ENCODE measurements at regions not wholly inside any gene's neighbourhood (a gene's known extent, or its start where the extent isn't known, plus 50 kb on each side); places are given as distances from the start of the nearest gene placed in this dataset.

- no peak for TF ChIP-seq POLR2A (IDR thresholded peaks at IDR 0.05; ENCODE audit: low read length)
- no peak for TF ChIP-seq GATA1 (IDR thresholded peaks at IDR 0.05; ENCODE audit: low read depth, low read length)
- no peak for DNase-seq
Observed at GRCh38 chr2:236685361-236685760, 115.7 kb downstream of the ACKR3 start.

- no peak for DNase-seq
- TF ChIP-seq POLR2A (IDR thresholded peaks at IDR 0.05; ENCODE audit: low read length) = no peak
- TF ChIP-seq GATA1 (IDR thresholded peaks at IDR 0.05; ENCODE audit: low read depth, low read length) = no peak
Observed at GRCh38 chr2:236685979-236686520, 116.4 kb downstream of the ACKR3 start.

GRCh38 chr2:236686561-236686960, 116.9 kb downstream of the ACKR3 start:
- no peak for DNase-seq
- TF ChIP-seq POLR2A (IDR thresholded peaks at IDR 0.05; ENCODE audit: low read length) = no peak
- TF ChIP-seq GATA1 (IDR thresholded peaks at IDR 0.05; ENCODE audit: low read depth, low read length) = no peak

- DNase-seq = no peak
- TF ChIP-seq GATA1 (IDR thresholded peaks at IDR 0.05; ENCODE audit: low read depth, low read length) (no peak), POLR2A (IDR thresholded peaks at IDR 0.05; ENCODE audit: low read length) (no peak)
Observed at GRCh38 chr2:236687296-236687965, 117.8 kb downstream of the ACKR3 start.

- no peak for TF ChIP-seq POLR2A (IDR thresholded peaks at IDR 0.05; ENCODE audit: low read length)
- TF ChIP-seq GATA1 (IDR thresholded peaks at IDR 0.05; ENCODE audit: low read depth, low read length) = no peak
- DNase-seq = no peak
Observed at GRCh38 chr2:236688157-236688556, 118.5 kb downstream of the ACKR3 start.

- TF ChIP-seq POLR2A (IDR thresholded peaks at IDR 0.05; ENCODE audit: low read length) = no peak
- TF ChIP-seq GATA1 (IDR thresholded peaks at IDR 0.05; ENCODE audit: low read depth, low read length) = no peak
- no peak for DNase-seq
Observed at GRCh38 chr2:236688563-236689392, 119.2 kb downstream of the ACKR3 start.

- DNase-seq = no peak
- no peak for TF ChIP-seq GATA1 (IDR thresholded peaks at IDR 0.05; ENCODE audit: low read depth, low read length)
- no peak for TF ChIP-seq POLR2A (IDR thresholded peaks at IDR 0.05; ENCODE audit: low read length)
Observed at GRCh38 chr2:236689393-236689700, 119.7 kb downstream of the ACKR3 start.

- TF ChIP-seq POLR2A (IDR thresholded peaks at IDR 0.05; ENCODE audit: low read length) (no peak), GATA1 (IDR thresholded peaks at IDR 0.05; ENCODE audit: low read depth, low read length) (no peak)
- DNase-seq = no peak
Observed at GRCh38 chr2:236689981-236690380, 120.4 kb downstream of the ACKR3 start.

GRCh38 chr2:236690726-236691125, 121.1 kb downstream of the ACKR3 start:
- TF ChIP-seq GATA1 (IDR thresholded peaks at IDR 0.05; ENCODE audit: low read depth, low read length) = no peak
- TF ChIP-seq POLR2A (IDR thresholded peaks at IDR 0.05; ENCODE audit: low read length) = no peak
- DNase-seq = no peak

- TF ChIP-seq POLR2A (IDR thresholded peaks at IDR 0.05; ENCODE audit: low read length) (no peak), GATA1 (IDR thresholded peaks at IDR 0.05; ENCODE audit: low read depth, low read length) (no peak)
Observed at GRCh38 chr2:236691799-236692167, 122.2 kb downstream of the ACKR3 start.

GRCh38 chr2:236692937-236693336, 123.3 kb downstream of the ACKR3 start:
- TF ChIP-seq GATA1 (IDR thresholded peaks at IDR 0.05; ENCODE audit: low read depth, low read length) = no peak
- TF ChIP-seq POLR2A (IDR thresholded peaks at IDR 0.05; ENCODE audit: low read length) = no peak
- no peak for DNase-seq

More at GRCh38 chr2:236691799-236692167, 122.2 kb downstream of the ACKR3 start:
- DNase-seq = no peak

GRCh38 chr2:236693531-236693930, 123.9 kb downstream of the ACKR3 start:
- no peak for DNase-seq
- TF ChIP-seq POLR2A (IDR thresholded peaks at IDR 0.05; ENCODE audit: low read length) (no peak), GATA1 (IDR thresholded peaks at IDR 0.05; ENCODE audit: low read depth, low read length) (no peak)

- TF ChIP-seq GATA1 (IDR thresholded peaks at IDR 0.05; ENCODE audit: low read depth, low read length) (no peak), POLR2A (IDR thresholded peaks at IDR 0.05; ENCODE audit: low read length) (no peak)
- no peak for DNase-seq
Observed at GRCh38 chr2:236694146-236694888, 124.7 kb downstream of the ACKR3 start.

- DNase-seq = no peak
- TF ChIP-seq GATA1 (IDR thresholded peaks at IDR 0.05; ENCODE audit: low read depth, low read length) = no peak
- TF ChIP-seq POLR2A (IDR thresholded peaks at IDR 0.05; ENCODE audit: low read length) = no peak
Observed at GRCh38 chr2:236696834-236697233, 127.2 kb downstream of the ACKR3 start.

Measured in erythroblast (primary cell).